HEK293 (cell line): ENCODE measurements at regions not wholly inside any gene's neighbourhood (a gene's known extent, or its start where the extent isn't known, plus 50 kb on each side); places are given as distances from the start of the nearest gene placed in this dataset.
"Not testable (repeated sequence)": the region's sequence is repeated elsewhere in the genome, so short reads cannot be mapped to it uniquely, and the experiment has no call there.

Source experiments
- CTCF ChIA-PET: fragments of 350-600 bp; formaldehyde crosslinking; extraction: SDS; loops from one replicate; lab custom pipeline; 2021; ENCODE audit warnings: antibody characterized with exemption; lab: Yijun Ruan, JAX
- POLR2A ChIA-PET: fragments of 300-600 bp; formaldehyde crosslinking; extraction: SDS; loops from one replicate; lab custom pipeline; 2020; ENCODE audit warnings: antibody characterized with exemption, inconsistent platforms; lab: Yijun Ruan, JAX
- H3K27ac ChIP-seq: fragments of 200-500 bp; sonication (Bioruptor generic); 2 replicates; pipeline ENCODE4 v1.5.1; 2014; ENCODE audit warnings: low read depth, low read length, control low read depth, inconsistent platforms; ENCODE audit errors: extremely low read depth
- H3K36me3 ChIP-seq, 2 experiments: fragments of 200-500 bp in 1 of 2; sonication (Bioruptor generic) in 1 of 2; 1 replicate in 1 of 2; 2 replicates in 1 of 2; pipeline ENCODE4 v1.5.1; 2014 to 2017; ENCODE audit warnings: inconsistent platforms in 2 of 2, low read length in 2 of 2; ENCODE audit not compliant: control insufficient read depth in 2 of 2, insufficient read depth in 1 of 2
- H3K4me1 ChIP-seq: fragments of 200-500 bp; sonication (Bioruptor generic); 2 replicates; pipeline ENCODE4 v1.5.1; 2014; ENCODE audit warnings: mild to moderate bottlenecking, low read length, inconsistent platforms; ENCODE audit not compliant: control insufficient read depth, insufficient read depth
- H3K4me3 ChIP-seq: 2 replicates; pipeline ENCODE4 v1.5.1; 2011; ENCODE audit warnings: low read depth, mild to moderate bottlenecking, control low read depth, low read length, moderate library complexity
- H3K9me3 ChIP-seq: fragments of 200-500 bp; sonication (Bioruptor generic); 2 replicates; pipeline ENCODE4 v1.5.1; 2014; ENCODE audit warnings: low read depth, low read length, inconsistent platforms; ENCODE audit not compliant: control insufficient read depth, insufficient read depth
- EGR2 ChIP-seq: fragments of 450-650 bp; formaldehyde crosslinking; IDR thresholded peaks from 2 replicates; pipeline ENCODE4 v1.5.1; 2016; ENCODE audit warnings: low read depth, missing biosample characterization, missing genetic modification characterization
- MYNN ChIP-seq: fragments of 450-650 bp; formaldehyde crosslinking; IDR thresholded peaks from 2 replicates; pipeline ENCODE4 v1.5.1; 2016; ENCODE audit warnings: missing biosample characterization, missing genetic modification characterization, borderline replicate concordance
- ZBTB49 ChIP-seq: fragments of 450-650 bp; formaldehyde crosslinking; IDR thresholded peaks from 2 replicates; pipeline ENCODE4 v1.5.1; 2016; ENCODE audit warnings: missing biosample characterization, missing genetic modification characterization, low read depth
- ZBTB7A ChIP-seq: fragments of 450-650 bp; formaldehyde crosslinking; IDR thresholded peaks from 2 replicates; pipeline ENCODE4 v1.5.1; 2016; ENCODE audit warnings: low read depth, missing biosample characterization, missing genetic modification characterization
- ZNF133 ChIP-seq: fragments of 450-650 bp; formaldehyde crosslinking; IDR thresholded peaks from 2 replicates; pipeline ENCODE4 v1.5.1; 2016; ENCODE audit warnings: missing biosample characterization, missing genetic modification characterization
- ZNF174 ChIP-seq: fragments of 450-650 bp; formaldehyde crosslinking; IDR thresholded peaks from 2 replicates; pipeline ENCODE4 v1.5.0; 2017; ENCODE audit warnings: missing biosample characterization, mild to moderate bottlenecking, missing genetic modification characterization
- ZNF202 ChIP-seq: fragments of 450-650 bp; formaldehyde crosslinking; IDR thresholded peaks from 2 replicates; pipeline ENCODE4 v1.5.1; 2016; ENCODE audit warnings: missing biosample characterization, missing genetic modification characterization, borderline replicate concordance
- ZNF366 ChIP-seq: fragments of 450-650 bp; formaldehyde crosslinking; conservative IDR thresholded peaks from 2 replicates; pipeline ENCODE4 v1.5.1; 2016; ENCODE audit warnings: missing biosample characterization, missing genetic modification characterization
- ZNF514 ChIP-seq: fragments of 450-650 bp; formaldehyde crosslinking; IDR thresholded peaks from 2 replicates; pipeline ENCODE4 v1.5.1; 2016; ENCODE audit warnings: missing biosample characterization, missing genetic modification characterization
- ZNF521 ChIP-seq: fragments of 450-650 bp; formaldehyde crosslinking; IDR thresholded peaks from 2 replicates; pipeline ENCODE4 v1.5.1; 2017; ENCODE audit warnings: missing biosample characterization, mild to moderate bottlenecking, missing genetic modification characterization
- ZNF785 ChIP-seq: fragments of 450-650 bp; formaldehyde crosslinking; IDR thresholded peaks from 2 replicates; pipeline ENCODE4 v1.5.1; 2016; ENCODE audit warnings: missing biosample characterization, missing genetic modification characterization
- TF ChIP-seq, protein P1 (sequence below): fragments of 450-650 bp; formaldehyde crosslinking; IDR thresholded peaks from 2 replicates; pipeline ENCODE4 v1.5.1; 2017; ENCODE audit warnings: missing biosample characterization, missing genetic modification characterization
- TF ChIP-seq, protein P2 (sequence below): fragments of 450-650 bp; formaldehyde crosslinking; IDR thresholded peaks from 2 replicates; pipeline ENCODE4 v1.5.1; 2016; ENCODE audit warnings: missing biosample characterization, missing genetic modification characterization
- TF ChIP-seq, protein P3 (sequence below): fragments of 450-650 bp; formaldehyde crosslinking; conservative IDR thresholded peaks from 2 replicates; pipeline ENCODE4 v1.5.1; 2016; ENCODE audit warnings: low read depth, missing biosample characterization, missing genetic modification characterization

- POLR2A ChIA-PET: no interaction called here
- CTCF ChIA-PET: interaction anchor here (1.2 to 3.0 kb wide), 2 partner anchors 9 kb away, joined by 3 to 27 read pairs; no protein-coding TSS in a partner anchor
- no peak overlapping the region for H3K27ac ChIP-seq
- TF ChIP-seq ZBTB49 (tag by site-specific recombination) (no peak), ZBTB7A (no peak), EGR2 (tag by site-specific recombination) (no peak), ZNF133 (tag by site-specific recombination) (no peak), ZNF514 (tag by site-specific recombination) (no peak), ZNF174 (tag by site-specific recombination) (no peak), ZNF202 (no peak), ZNF521 (no peak), ZNF785 (no peak), ZNF366 (no peak), MYNN (tag by site-specific recombination) (no peak)
- TF ChIP-seq, protein P1, sequence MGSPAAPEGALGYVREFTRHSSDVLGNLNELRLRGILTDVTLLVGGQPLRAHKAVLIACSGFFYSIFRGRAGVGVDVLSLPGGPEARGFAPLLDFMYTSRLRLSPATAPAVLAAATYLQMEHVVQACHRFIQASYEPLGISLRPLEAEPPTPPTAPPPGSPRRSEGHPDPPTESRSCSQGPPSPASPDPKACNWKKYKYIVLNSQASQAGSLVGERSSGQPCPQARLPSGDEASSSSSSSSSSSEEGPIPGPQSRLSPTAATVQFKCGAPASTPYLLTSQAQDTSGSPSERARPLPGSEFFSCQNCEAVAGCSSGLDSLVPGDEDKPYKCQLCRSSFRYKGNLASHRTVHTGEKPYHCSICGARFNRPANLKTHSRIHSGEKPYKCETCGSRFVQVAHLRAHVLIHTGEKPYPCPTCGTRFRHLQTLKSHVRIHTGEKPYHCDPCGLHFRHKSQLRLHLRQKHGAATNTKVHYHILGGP (tag by site-specific recombination): no peak
- TF ChIP-seq, protein P2, sequence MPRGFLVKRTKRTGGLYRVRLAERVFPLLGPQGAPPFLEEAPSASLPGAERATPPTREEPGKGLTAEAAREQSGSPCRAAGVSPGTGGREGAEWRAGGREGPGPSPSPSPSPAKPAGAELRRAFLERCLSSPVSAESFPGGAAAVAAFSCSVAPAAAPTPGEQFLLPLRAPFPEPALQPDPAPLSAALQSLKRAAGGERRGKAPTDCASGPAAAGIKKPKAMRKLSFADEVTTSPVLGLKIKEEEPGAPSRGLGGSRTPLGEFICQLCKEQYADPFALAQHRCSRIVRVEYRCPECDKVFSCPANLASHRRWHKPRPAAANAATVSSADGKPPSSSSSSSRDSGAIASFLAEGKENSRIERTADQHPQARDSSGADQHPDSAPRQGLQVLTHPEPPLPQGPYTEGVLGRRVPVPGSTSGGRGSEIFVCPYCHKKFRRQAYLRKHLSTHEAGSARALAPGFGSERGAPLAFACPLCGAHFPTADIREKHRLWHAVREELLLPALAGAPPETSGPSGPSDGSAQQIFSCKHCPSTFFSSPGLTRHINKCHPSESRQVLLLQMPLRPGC (tag by site-specific recombination): no peak
- TF ChIP-seq, protein P3, sequence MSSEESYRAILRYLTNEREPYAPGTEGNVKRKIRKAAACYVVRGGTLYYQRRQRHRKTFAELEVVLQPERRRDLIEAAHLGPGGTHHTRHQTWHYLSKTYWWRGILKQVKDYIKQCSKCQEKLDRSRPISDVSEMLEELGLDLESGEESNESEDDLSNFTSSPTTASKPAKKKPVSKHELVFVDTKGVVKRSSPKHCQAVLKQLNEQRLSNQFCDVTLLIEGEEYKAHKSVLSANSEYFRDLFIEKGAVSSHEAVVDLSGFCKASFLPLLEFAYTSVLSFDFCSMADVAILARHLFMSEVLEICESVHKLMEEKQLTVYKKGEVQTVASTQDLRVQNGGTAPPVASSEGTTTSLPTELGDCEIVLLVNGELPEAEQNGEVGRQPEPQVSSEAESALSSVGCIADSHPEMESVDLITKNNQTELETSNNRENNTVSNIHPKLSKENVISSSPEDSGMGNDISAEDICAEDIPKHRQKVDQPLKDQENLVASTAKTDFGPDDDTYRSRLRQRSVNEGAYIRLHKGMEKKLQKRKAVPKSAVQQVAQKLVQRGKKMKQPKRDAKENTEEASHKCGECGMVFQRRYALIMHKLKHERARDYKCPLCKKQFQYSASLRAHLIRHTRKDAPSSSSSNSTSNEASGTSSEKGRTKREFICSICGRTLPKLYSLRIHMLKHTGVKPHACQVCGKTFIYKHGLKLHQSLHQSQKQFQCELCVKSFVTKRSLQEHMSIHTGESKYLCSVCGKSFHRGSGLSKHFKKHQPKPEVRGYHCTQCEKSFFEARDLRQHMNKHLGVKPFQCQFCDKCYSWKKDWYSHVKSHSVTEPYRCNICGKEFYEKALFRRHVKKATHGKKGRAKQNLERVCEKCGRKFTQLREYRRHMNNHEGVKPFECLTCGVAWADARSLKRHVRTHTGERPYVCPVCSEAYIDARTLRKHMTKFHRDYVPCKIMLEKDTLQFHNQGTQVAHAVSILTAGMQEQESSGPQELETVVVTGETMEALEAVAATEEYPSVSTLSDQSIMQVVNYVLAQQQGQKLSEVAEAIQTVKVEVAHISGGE (tag by site-specific recombination): no peak
- TF ChIP-seq, all 188 proteins: peak for 0
- no peaks in the 10 kb centered on the region for H3K4me1 ChIP-seq
- no peaks in the 10 kb centered on the region for H3K9me3 ChIP-seq
- H3K4me3 ChIP-seq: no peak overlapping the region
- no peaks in the 10 kb centered on the region; a peak in 1 of 3 replicates for H3K36me3 ChIP-seq
These were observed 117.6 kb downstream of the TEX29 start for GRCh38 chr13:111437856-111438547.

- H3K9me3 ChIP-seq, H3K27ac ChIP-seq, H3K4me1 ChIP-seq, H3K4me3 ChIP-seq, POLR2A ChIA-PET, H3K36me3 ChIP-seq: not testable (repeated sequence)
- CTCF ChIA-PET: interaction anchor here (0.6 to 3.0 kb wide), 5 partner anchors 11 to 386 kb away, joined by 3 to 27 read pairs (median 5); no protein-coding TSS in a partner anchor
These were observed 120.0 kb downstream of the TEX29 start for GRCh38 chr13:111440492-111440891.
